Thyroid gland (tissue), 4 donors: ENCODE measurements at regions not wholly inside any gene's neighbourhood (a gene's known extent, or its start where the extent isn't known, plus 50 kb on each side); places are given as distances from the start of the nearest gene placed in this dataset.

Experiments
- CTCF ChIP-seq, 6 experiments: fragments of 200-600 bp in 3 of 6; fragments of 450-650 bp in 3 of 6; sonication (generic) in 3 of 6; IDR thresholded peaks; one replicate each; pipeline ENCODE4 v1.5.1; 2016 to 2019; ENCODE audit warnings: antibody characterized with exemption in 6 of 6, mild to moderate bottlenecking in 2 of 6, inconsistent platforms in 1 of 6, moderate library complexity in 1 of 6
- POLR2A ChIP-seq, 2 donors: fragments of 450-650 bp; IDR thresholded peaks; one replicate each; pipeline ENCODE4 v1.6.1; 2017; ENCODE audit warnings: antibody characterized with exemption in 2 of 2, mild to moderate bottlenecking in 2 of 2, moderate library complexity in 1 of 2

- TF ChIP-seq CTCF (IDR thresholded peaks at IDR 0.05) (no peak), POLR2A (IDR thresholded peaks at IDR 0.05) (no peak)
Observed at GRCh38 chr9:7567687-7568086, 231.9 kb downstream of the DMAC1 start.
